Superior temporal gyrus (tissue), 1 donor: ENCODE measurements at regions not wholly inside any gene's neighbourhood (a gene's known extent, or its start where the extent isn't known, plus 50 kb on each side); places are given as distances from the start of the nearest gene placed in this dataset.

Experiments used
- DNase-seq: peaks from one replicate; pipeline ENCODE4 v3.0.0-alpha.2; 2016; ENCODE audit errors: extremely low spot score

DNA sequence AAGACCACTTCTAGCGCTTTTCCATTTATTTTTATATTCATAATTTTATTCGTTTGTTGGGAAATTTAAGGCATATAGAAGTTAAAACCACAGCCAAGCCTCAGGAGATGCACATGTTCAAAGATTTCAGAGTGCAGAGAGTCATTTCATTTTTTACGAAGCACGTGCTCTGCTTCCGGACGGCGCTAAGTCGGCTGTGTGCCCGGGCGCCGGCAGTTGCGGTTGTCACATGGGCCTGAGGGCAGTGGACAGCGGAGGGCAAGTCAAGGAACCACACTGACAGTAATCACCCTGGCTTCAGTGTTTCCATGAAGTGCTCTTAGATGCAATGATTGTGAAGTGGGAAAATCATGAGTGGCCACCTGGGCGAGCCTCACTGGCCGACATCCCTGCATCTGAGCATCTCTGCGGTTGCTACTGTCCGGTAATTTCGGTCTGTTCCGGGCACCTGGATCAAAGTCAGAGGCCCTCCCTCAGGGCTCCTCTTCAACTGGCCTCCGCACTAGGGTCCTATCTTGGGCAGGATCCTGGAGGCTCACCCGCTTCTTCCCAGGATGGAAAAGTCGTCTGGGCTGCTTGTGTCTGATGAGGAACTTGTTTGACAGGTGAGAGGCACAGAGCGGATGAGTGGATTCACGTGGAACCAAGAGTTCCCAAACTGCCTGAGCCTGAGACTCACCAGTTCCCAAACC lies 90.8 kb downstream of the DACT2 start:
- no peak for DNase-seq

DNA sequence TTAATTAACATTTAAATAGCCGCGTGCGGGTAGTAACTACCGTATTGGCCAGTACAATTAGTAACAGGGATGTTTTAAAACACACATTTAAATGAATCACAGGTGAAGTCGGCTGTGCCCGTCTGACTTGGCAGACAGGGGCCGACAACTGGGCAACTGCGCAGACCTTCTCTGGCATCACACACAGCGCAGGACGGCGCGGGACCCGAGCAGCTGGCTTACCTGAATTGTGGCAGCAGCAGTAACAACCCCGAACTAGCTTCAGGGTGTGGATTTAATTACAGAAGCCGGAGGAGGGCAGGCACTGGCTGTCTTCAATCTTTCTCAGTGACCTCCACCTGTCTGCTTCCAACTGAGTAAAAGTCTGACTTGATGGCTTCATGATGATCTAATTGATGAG lies 91.7 kb downstream of the DACT2 start:
- DNase-seq = no peak

DNA sequence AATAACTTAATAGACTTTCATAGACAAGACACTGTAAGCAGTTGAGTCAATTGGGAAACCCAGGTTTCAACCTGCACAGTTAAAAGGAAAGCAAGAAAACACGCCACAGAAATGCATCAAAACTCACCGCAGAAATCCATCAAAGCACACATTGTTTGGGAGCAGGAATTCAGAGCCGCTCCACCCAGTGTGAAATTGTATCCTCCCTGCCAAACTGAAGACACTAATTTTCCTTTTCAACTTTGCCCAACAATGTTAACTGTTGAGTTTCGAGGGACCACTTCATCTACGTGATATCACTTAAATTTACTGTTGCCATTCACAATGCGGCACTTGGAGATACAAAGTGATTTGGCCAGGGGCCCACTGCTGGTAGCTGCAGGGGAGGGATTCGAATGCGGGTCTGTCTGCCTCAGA lies 92.7 kb downstream of the DACT2 start:
- no peak for DNase-seq

DNA sequence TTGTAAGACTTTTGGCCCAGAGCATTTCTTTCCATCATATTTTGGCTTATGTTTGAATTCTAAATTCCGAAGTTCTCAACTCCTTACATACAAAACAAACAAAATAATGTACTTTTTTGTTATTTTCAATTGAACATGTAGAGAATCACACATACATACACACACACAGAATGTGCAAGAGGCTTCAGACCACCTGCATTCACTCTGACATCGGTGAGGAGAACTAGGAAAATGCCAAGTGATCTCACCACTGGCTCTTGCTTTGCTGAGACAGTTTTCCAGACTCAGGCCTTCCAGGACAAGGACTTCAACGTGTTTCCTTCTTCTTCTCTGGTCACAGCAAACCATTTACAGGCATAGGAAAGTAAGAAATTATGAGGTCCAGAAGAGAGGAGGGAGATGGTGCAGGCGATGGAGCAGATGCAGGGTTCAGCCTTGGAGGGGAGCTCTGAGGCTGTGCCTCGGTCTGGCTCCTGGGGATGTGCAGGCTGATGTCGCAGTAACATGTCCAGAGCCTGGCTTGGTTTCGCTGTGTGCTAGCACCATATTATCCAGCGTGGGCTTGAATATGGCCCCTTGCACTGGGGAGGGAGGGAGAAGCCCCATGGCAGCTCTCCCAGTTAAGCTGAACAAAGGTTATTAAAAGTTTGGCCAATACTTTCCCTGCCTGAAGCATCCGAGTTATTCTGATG lies 93.4 kb downstream of the DACT2 start:
- no peak for DNase-seq

DNA sequence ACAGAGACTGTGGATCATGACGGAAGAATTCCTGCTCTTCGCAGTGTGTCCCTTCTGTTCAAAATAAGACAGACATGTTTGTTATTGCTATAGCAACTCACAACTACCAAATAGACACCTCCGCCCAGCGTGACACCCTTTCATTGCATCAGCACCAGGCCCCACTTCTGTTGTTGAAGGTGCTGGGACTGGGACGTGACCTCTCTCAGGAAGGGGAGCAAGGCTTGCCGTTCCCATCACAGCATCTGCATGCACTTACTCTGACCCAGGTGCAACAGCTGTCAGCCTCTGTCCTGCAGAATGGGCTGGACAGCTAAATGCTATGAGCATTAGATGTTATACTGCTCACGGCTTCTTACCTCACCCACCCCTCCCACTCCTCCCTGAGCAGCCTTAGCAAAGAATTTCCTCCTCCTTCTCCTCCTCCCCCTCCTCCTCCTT lies 94.1 kb downstream of the DACT2 start:
- DNase-seq = no peak

DNA sequence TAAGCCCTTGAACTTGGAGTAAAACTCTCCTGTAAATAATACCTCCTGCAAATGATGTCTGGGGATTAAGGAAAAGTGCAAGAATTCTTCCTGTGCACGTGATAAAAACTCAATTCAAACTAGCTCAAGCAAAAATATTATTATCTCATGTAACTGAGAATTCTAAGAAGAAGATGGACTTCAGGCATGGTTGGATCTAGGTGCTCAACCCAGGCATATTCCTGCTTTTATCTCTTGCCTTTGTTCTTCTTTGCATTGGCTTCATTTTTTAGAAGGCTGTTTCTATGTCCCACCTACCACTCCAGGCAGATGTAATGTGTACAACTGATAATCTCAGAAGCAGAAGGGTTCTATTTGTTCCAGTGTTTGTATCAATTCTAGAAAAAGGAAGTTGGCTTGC lies 95.8 kb downstream of the DACT2 start:
- no peak for DNase-seq

DNA sequence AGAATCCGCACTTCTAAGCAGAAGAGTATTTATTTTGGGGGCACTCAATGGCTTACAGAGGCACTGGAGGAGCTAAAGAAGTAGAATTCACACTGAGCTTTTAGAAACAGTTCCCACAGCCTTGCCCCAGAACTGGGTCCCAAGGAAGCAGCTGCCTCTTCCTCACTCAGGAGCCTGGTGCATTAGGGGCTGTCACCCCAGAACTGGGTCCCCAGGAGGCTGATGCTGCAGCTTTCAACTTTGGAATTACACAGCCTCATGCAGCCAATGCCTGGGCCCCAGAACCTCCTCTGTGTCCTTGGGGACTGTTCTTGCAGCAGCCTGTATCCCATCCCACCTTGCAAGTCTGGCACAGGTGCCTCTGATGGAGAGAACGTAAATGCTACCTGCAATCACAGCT lies 96.4 kb downstream of the DACT2 start:
- no peak for DNase-seq

DNA sequence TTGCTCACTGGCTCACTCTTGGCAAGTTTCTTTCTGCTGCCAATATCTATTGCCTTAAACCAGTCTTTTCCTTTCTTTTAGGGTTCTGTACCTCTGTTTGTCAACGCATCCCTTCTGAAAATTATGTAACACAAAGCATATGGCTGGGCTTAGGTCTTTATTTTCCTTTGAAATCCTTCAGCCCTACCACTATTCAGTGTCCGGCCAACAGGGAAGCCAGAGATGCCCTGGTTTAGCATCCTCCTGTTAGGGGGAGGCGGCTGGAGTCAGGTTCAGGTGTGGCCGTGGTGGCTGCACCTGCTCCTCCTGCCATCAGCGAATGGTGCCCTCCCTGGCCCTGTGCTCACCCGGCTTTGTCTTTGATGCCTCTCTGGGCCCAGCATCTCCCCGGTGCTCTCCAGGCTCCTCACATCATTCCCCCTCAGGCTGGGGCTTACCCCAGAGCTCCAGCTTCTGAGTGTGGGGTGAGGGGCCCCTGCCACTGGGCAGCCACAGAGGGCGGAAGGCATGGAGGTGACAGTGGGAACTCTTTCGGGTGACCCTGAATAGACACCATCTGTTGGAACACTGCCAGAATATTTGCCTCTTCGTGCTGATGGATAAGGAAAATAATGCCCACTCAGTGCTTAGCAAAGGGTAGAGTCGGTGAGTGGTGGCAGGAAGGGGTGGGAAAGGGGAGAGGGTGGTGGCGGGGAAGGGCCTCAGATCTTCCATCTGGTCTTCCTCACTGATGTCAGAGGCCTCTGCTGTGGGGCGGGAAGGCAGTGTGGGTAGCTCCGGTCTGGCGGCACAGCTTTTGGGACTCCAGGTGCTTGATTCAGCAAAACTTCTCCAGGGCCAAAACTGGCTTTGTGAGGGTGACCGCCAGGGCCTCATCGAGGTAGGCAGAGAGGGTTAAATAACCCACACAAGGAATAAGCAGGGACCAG lies 97.2 kb downstream of the DACT2 start:
- DNase-seq = no peak

DNA sequence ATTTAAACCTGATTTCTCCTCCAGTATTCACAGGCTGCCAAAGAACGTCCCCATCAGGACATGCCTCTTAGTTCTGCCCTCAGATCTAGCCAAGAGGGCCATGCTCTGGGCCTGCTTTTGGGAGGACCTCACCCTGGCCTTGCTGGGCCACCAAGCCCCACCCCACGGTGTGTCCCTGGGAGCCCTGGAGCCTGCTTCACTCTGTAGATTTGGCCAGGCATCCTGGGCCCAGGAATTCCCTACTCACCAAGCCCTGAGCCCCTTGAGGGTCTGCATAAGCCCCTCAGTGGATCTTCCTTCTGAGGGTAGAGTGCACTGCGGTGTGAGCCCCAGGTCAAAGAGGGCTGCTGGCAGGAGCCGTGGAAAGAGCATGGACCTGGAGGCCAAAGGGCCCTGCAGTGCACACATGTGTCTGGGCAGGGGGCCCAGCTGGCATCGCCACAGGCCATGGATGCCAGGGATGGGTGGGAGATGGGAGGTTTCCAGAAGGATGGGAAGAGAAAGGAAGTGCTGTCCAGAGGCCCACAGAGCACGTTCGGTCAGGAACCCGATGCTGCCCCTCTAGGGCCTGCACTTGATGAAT lies 98.0 kb downstream of the DACT2 start:
- DNase-seq = no peak

DNA sequence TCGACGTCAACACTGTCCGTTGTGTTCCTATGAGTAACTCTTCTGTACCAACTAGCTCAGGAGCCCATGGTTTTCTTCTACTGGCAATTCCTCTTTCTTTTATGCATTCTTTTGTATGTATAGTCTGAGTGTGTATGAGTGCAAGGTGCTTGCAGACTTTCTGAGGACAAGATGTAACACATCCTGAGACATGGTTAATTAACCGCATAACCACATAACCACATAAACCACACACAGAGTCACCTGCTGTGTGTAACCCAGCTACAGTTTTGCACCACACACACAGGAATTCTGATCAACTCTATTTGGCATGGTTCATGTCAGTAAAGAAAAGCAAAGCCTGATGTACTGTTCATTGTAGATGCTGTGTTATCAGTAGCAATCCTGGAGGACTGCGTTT lies 98.6 kb downstream of the DACT2 start:
- DNase-seq = no peak

DNA sequence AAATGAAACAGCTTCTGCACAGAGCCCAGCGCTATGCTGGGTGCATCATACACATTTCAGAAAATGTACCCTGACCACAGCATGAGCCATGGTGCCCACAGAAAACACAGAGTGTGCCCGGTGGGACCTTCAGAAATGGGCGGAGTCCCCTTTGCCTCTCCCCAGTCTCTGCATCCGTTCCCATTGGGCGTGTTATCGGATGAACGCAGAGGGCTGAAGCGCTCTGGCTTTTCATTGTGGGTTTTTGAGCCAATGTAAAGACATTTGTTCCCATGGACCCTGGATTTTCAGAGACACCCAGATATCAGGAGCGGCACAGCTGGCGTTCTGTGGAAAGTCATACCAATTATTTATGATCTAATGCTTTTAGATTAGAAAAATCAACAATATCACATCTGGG lies 99.8 kb downstream of the DACT2 start:
- DNase-seq = no peak

DNA sequence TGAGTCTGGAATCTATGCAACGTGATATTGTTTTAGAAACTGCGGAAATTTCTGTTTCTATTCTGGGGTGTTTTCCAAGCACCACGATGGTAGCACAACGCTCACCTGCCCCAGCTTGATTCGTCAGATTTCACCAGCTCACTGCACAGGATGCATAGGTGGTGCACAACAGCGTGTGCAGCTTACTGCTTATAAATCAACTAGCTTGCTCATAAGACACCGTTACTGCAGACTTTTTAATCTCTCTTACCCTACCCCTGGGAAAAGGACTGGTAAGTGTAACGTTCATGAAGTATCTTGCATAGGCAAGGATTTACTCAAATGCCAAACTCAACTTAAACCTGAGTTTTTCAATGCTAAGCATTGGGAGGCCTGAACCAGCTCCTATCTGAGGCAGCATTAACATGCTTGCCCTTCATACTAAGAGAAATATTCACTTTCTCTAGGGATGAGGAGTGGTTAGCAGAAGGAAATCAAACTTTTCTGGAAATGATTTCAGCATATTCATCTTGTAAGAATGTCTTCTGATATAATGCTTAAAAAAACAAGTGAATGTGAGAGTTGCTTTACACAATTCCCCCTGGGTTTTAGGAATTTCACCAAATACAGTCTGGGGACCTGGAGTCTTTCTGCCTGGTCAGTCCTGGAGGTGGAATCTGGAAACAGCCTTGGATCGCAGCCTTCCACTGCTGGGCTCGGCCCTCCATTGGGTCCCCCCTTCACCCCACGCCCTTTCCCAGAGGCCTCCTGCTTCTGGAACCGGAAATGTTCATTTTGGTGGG lies 100.6 kb downstream of the DACT2 start:
- DNase-seq = no peak

DNA sequence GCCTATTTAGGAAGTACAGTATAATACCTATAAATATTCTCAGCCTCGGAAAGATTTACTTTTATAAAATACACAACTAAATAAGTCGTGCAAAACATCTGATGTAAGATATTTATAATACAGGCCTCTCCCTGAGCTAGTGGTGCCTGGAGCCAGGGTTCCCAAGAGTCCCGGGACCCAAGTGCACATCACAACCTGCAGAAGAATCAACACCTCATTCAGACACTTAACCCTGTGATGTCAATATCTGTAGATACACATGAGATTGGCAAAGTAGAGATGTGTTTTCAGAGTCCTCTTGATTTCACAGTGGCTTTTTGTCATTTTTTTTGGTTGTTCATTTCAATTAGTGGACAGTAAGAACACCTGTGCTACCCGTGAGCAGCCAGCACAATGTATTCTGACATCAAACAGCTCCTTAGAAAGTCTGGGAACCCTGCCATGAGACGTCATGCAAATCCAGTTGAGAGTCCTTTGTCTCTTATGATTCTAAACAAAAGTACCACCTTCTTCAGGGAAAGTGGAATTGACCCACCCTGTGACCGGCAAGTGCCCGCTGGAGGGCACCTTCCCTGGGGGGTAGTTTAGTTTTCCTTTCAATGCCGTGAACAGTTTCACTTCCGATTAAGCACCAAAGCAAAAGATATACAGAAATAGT lies 101.6 kb downstream of the DACT2 start:
- no peak for DNase-seq

DNA sequence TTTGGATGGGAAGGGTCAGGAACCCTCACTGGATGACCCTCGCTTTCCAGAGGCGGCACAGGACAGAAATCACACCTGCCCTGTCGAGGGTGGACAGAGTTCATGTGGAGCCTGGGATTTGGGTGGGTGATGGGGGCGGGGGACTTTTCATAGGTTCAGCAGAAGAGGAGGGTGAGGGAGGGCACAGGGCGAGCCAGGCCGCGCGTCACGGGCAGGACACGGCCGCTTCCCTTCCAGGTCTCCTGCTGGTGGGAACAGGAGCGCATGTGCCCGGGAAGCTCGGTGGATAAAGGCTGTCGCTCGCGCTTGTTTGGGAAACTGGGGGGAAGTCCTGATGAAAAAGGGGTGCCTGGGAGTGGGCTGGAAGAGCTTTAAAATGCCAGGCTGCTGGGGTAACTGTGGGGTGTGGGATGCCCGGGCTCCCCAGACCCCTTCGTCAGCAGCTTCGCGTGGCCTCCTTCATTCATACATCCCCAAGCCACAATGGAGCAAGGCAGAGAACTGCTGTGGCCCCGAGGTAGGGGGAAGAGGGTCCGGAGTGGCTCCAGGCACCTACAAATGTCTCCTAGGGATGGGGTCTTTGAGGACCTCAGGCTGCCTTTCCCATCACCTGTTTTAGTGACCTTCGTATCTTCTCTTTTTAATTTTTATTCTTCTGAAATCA lies 102.2 kb downstream of the DACT2 start:
- no peak for DNase-seq

DNA sequence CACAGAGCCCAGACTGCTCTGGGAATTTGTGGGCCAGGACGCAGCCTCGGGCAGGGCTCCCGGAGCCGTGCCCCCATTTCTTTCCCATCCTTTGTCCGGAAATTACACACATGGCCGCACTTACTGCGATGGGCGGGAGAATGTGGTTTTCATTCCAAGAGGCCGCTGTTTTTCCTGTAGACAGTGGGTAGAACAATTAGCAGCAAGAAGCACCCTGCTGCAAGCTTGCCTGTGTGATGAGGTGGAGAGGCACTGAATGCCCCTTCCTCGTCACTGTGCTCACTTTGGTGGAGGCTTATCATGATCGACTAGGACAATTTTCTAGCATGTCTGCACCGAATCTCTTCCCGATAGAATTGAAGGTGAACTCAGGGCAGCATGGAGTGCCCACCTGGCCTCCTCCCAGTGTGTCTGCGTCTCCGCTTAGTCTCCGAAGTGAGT lies 102.8 kb downstream of the DACT2 start:
- DNase-seq = no peak

DNA sequence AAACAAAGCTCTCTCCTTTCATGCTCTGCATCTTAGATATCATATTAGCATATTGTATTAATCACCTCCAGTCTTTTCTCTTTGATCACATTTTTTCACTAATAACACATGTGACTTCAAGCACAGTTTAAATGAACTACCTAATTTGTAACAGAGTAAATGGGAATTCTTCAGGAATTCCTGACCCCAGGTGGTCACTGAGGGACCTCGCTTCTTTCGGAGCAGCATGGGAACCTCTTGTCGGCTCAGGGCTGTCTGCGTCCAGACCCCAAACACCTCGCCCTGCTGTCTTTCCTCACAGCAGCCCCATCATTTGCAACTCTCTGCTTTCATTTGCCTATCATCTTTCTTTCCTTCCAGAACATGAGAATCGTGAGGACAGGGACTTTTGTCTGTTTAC lies 103.5 kb downstream of the DACT2 start:
- no peak for DNase-seq

DNA sequence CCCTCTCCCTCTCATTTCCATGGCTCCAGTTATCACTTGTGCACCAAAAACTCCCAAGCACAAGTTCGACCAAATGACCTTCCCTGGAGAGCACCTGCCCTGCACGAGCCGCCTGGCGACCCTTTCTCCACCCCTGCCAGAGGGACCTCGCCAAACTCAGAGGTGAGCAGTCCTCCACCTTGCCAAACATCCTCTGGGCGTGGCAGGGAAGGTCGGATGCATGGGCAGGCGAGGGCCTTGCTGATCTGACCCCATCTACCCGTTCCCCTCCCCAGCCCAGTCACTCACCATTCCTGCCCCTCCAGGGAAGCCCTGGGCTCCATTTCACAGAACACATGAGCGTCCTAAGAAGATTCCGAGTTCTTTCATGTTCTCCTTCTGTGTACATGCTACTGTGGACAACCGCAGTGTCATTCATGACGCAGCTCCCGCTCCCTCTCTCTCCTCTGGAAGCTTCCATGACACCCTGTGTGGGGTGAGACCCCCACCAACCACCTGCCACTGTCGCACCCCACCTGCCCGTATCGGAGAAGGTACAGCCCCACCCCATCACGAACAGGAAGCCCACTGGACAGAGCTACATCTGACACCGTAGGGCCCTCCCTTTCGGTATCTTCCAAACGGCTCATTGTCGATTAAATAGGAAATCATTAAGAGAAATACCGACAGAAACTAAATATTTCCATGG lies 104.3 kb downstream of the DACT2 start:
- no peak for DNase-seq

DNA sequence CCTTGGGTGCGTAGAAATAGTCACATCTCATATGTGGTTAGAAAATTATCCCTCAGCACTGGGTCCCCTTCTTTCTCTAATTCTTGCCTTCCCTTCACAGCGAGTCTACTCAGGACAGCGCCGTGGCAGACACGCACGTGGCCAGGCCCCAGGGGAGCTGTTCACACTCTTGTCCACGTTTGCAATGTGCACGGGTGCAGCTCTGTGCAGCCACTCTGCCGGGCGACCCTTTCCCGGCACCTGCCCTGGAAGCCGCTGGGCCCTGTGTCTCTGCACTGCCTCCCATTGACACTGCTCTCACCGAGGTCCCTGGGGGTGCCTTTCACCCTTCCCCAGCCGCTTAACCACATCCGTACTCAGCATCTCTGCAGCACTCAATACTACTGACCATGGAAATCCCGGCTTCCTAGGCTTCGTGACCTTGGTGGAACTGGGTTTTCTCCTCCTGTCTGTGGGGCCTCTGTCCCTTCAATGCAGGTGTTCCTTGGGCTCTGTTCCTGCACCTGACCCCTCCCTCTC lies 104.9 kb downstream of the DACT2 start:
- DNase-seq = no peak

DNA sequence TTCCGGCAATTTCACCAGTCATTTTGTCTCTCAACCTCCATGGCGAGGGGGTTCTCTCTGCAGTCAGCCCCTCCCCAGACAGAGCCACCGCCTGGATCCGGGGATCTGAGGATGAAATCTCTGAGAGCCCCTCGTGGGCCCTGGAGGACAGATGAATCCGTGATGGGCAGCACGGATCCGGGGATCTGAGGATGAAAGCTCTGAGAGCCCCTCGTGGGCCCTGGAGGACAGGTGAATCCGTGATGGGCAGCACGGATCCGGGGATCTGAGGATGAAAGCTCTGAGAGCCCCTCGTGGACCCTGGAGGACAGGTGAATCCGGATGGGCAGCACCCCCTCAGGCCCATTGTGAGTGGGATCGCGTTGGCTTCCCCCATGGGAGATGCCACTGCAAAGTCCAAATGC lies 106.5 kb downstream of the DACT2 start:
- DNase-seq = no peak
